Body of pancreas (tissue), 4 donors: ENCODE measurements at regions not wholly inside any gene's neighbourhood (a gene's known extent, or its start where the extent isn't known, plus 50 kb on each side); places are given as distances from the start of the nearest gene placed in this dataset.
A peak's percentile ranks its signal among the peaks of the same experiment; 100 is the strongest.

Source experiments
- ATAC-seq: fragments of 150-250 bp; one replicate; pipeline ENCODE4 v1.9.1; 2016
- DNase-seq, 4 donors: peaks; one replicate each; pipeline ENCODE4 v3.0.0-alpha.2; 2019
- H3K27ac ChIP-seq, 4 donors: fragments of 200-600 bp; sonication (generic); 1 replicate in 3 of 4; 2 replicates in 1 of 4; pipeline versions ENCODE4 v1.5.1 to v1.6.1; 2016 to 2019; ENCODE audit warnings: mild to moderate bottlenecking in 1 of 4, mixed read lengths in 1 of 4, moderate library complexity in 1 of 4
- H3K27me3 ChIP-seq, 2 donors: fragments of 200-600 bp; sonication (generic); one replicate each; pipeline ENCODE4 v1.6.0; 2016; ENCODE audit warnings: mild to moderate bottlenecking in 1 of 2
- H3K36me3 ChIP-seq, 2 donors: fragments of 200-600 bp; sonication (generic); replicated peaks in 1 of 2; 2 replicates each; pipeline ENCODE4 v1.5.1; 2016; ENCODE audit warnings: low read depth in 2 of 2; ENCODE audit not compliant: insufficient read depth in 1 of 2
- H3K4me1 ChIP-seq: fragments of 200-600 bp; sonication (generic); one replicate; pipeline ENCODE4 v1.6.0; 2016
- H3K4me3 ChIP-seq, 2 donors: fragments of 200-600 bp; sonication (generic); 1 replicate in 1 of 2; 2 replicates in 1 of 2; pipeline ENCODE4 v1.5.1; 2016 to 2019
- H3K9me3 ChIP-seq, 3 donors: fragments of 200-600 bp; sonication (generic); 1 replicate in 2 of 3; 2 replicates in 1 of 3; pipeline ENCODE4 v1.5.1; 2016
- CTCF ChIP-seq, 7 experiments: fragments of 450-650 bp in 4 of 7; fragments of 200-600 bp in 3 of 7; sonication (generic) in 3 of 7; IDR thresholded peaks; one replicate each; pipeline ENCODE4 v1.5.1; 2016 to 2019; ENCODE audit warnings: antibody characterized with exemption in 7 of 7
- POLR2A ChIP-seq, 3 donors: fragments of 450-650 bp; IDR thresholded peaks; one replicate each; pipeline ENCODE4 v1.6.1; 2016; ENCODE audit warnings: antibody characterized with exemption in 3 of 3, mild to moderate bottlenecking in 2 of 3
- WGBS, 2 donors: methylation state at CpG; one replicate each; pipeline ENCODE4 v1.1.5; 2017; 5-methylcytosine and 5-hydroxymethylcytosine counted together
- intact Hi-C: fragments of 100-400 bp; cut with DNase I; formaldehyde crosslinking; loops from one replicate; pipeline ENCODE4 v1.15.1; 2023

- ATAC-seq (no peak), DNase-seq (no peak)
- WGBS, 2 donors = 81 to 91% methylated on average over 3 of the region's 3 CpGs
- H3K4me3 ChIP-seq = no peak overlapping the region
- no peaks in the 10 kb centered on the region for H3K4me1 ChIP-seq
- no peak overlapping the region for H3K27ac ChIP-seq
- H3K9me3 ChIP-seq = no peaks in the 10 kb centered on the region
- no peaks in the 10 kb centered on the region for H3K36me3 ChIP-seq
- no peaks in the 10 kb centered on the region for H3K27me3 ChIP-seq
- no peak for TF ChIP-seq POLR2A (IDR thresholded peaks at IDR 0.05)
- no peak for TF ChIP-seq CTCF (IDR thresholded peaks at IDR 0.05)
- intact Hi-C loops = loop anchor here (5.0 kb wide), 1 partner anchor 251 kb away; no protein-coding TSS in a partner anchor
Measured at GRCh38 chr2:100731535-100731981, 88.4 kb upstream of the NPAS2 start.

GRCh38 chr2:100733391-100734187 is 86.3 kb upstream of the NPAS2 start:
- H3K27me3 ChIP-seq = no peaks in the 10 kb centered on the region
- no peak for TF ChIP-seq POLR2A (IDR thresholded peaks at IDR 0.05)
- TF ChIP-seq CTCF (IDR thresholded peaks at IDR 0.05) = no peak
- intact Hi-C loops = loop anchor here (5.0 kb wide), 1 partner anchor 249 kb away; no protein-coding TSS in a partner anchor
- WGBS, 2 donors = 45 to 53% methylated on average over 11 of the region's 11 CpGs
- DNase-seq (peak in 2 of 4 donors; percentile 21 to 22), ATAC-seq (peak; percentile 60)
- H3K4me1 ChIP-seq = no peaks in the 10 kb centered on the region
- peak overlapping the region in 1 of 4 donors; percentile 12 for H3K27ac ChIP-seq
- H3K4me3 ChIP-seq = no peak overlapping the region
- no peaks in the 10 kb centered on the region for H3K36me3 ChIP-seq
- H3K9me3 ChIP-seq = no peaks in the 10 kb centered on the region

DNA sequence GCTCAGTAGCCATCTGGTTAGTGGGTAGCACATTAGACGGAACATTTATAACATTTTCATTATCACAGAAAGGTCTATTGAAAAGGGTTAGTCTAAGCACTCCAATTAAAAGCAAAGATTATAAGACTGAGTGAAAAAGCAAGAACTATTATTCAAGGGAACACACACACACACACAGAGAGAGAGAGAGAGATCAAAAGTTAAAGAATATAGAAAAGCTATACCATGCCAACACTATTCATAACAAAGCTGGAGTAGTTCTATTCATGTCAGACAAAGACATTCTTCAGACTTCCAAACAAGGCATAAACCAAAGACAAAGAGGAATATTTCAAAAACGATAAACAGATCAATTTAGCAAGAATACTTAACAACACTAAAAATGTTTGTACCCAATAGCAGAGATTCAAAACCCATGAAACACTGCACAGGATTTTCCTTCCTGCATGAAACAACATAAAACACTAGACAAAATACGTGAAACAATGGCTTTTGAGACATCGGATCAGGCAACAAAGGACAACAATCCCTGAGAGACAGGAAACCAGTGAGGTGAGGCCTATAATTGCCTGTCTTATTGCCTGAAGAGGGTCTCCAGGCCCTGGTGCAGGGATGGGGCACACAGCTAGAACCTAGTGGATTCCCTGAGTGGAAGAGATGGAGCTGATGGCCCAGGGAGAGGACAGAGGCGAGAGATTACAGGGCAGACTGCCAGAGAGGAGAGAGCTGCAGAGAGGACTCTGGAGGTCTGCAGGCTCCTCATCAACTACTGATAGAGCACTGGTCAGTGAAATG is 83.6 kb upstream of the NPAS2 start:
- Histone ChIP-seq H3K9me3 (no peaks in the 10 kb centered on the region), H3K36me3 (no peaks in the 10 kb centered on the region), H3K27me3 (no peaks in the 10 kb centered on the region), H3K4me1 (no peaks in the 10 kb centered on the region), H3K4me3 (no peak overlapping the region), H3K27ac (no peak overlapping the region)
- intact Hi-C loops = no loop called here
- 78 to 87% methylated on average over 5 of the region's 5 CpGs for WGBS, 2 donors
- ATAC-seq (no peak), DNase-seq (no peak)
- no peak for TF ChIP-seq CTCF (IDR thresholded peaks at IDR 0.05)
- TF ChIP-seq POLR2A (IDR thresholded peaks at IDR 0.05) = no peak

- H3K9me3 ChIP-seq = no peaks in the 10 kb centered on the region
- H3K27me3 ChIP-seq = no peaks in the 10 kb centered on the region
- intact Hi-C loops = no loop called here
- no peak for ATAC-seq
- H3K4me1 ChIP-seq = no peaks in the 10 kb centered on the region
- 88 to 92% methylated on average over 8 of the region's 8 CpGs for WGBS, 2 donors
- no peak overlapping the region for H3K4me3 ChIP-seq
- H3K27ac ChIP-seq = no peak overlapping the region
- H3K36me3 ChIP-seq = no peaks in the 10 kb centered on the region
- TF ChIP-seq POLR2A (IDR thresholded peaks at IDR 0.05) (no peak), CTCF (IDR thresholded peaks at IDR 0.05) (no peak)
- no peak for DNase-seq
Measured at GRCh38 chr2:100739735-100740432, 80.1 kb upstream of the NPAS2 start.
